GM23338 (cell line): ENCODE measurements at regions not wholly inside any gene's neighbourhood (a gene's known extent, or its start where the extent isn't known, plus 50 kb on each side); places are given as distances from the start of the nearest gene placed in this dataset.

Experiments used
- CREB1 ChIP-seq: fragments of 250-450 bp; sonication (Bioruptor Pico); IDR thresholded peaks from 2 replicates; pipeline ENCODE4 v1.5.0; 2020; ENCODE audit warnings: low read depth, mild to moderate bottlenecking, moderate library complexity
- ETS1 ChIP-seq: IDR thresholded peaks from 2 replicates; pipeline ENCODE4 v1.6.1; 2016; ENCODE audit warnings: antibody characterized with exemption
- EZH2 ChIP-seq: fragments of 200-600 bp; sonication (generic); IDR thresholded peaks from one replicate; pipeline ENCODE4 v1.8.0; 2017; ENCODE audit warnings: antibody characterized with exemption, mild to moderate bottlenecking, low read depth; ENCODE audit not compliant: unreplicated experiment
- EZH2phosphoT487 ChIP-seq: fragments of 200-600 bp; sonication (generic); IDR thresholded peaks from one replicate; pipeline ENCODE4 v1.8.1; 2018; ENCODE audit warnings: antibody characterized with exemption; ENCODE audit not compliant: unreplicated experiment
- JUNB ChIP-seq: IDR thresholded peaks from one replicate; pipeline ENCODE4 v1.6.1; 2016; ENCODE audit warnings: antibody characterized with exemption; ENCODE audit not compliant: unreplicated experiment
- NANOG ChIP-seq: IDR thresholded peaks from 2 replicates; pipeline ENCODE4 v1.6.1; 2016; ENCODE audit warnings: antibody characterized with exemption, borderline replicate concordance
- POLR2AphosphoS5 ChIP-seq: IDR thresholded peaks from 2 replicates; pipeline ENCODE4 v1.6.1; 2016; ENCODE audit warnings: antibody characterized with exemption, low read depth
- REST ChIP-seq: IDR thresholded peaks from one replicate; pipeline ENCODE4 v1.6.1; 2018; ENCODE audit warnings: antibody characterized with exemption; ENCODE audit not compliant: unreplicated experiment
- STAT1 ChIP-seq: IDR thresholded peaks from one replicate; pipeline ENCODE4 v1.6.1; 2016; ENCODE audit warnings: antibody characterized with exemption; ENCODE audit not compliant: unreplicated experiment
- ZNF114 ChIP-seq: fragments of 250-450 bp; sonication (Bioruptor Pico); IDR thresholded peaks from 2 replicates; pipeline ENCODE4 v1.5.0; 2020; ENCODE audit warnings: mild to moderate bottlenecking, moderate library complexity
- ZNF331 ChIP-seq: fragments of 250-450 bp; sonication (Bioruptor Pico); IDR thresholded peaks from 2 replicates; pipeline ENCODE4 v1.5.0; 2020; ENCODE audit warnings: low read depth, mild to moderate bottlenecking, moderate library complexity
- ZNF462 ChIP-seq: fragments of 250-450 bp; sonication (Bioruptor Pico); IDR thresholded peaks from 2 replicates; pipeline ENCODE4 v1.5.0; 2020; ENCODE audit warnings: mild to moderate bottlenecking, moderate library complexity
- TF ChIP-seq, protein P1 (sequence below), 2 experiments: fragments of 200-600 bp in 1 of 2; sonication (generic) in 1 of 2; conservative IDR thresholded peaks; 2 replicates each; pipeline versions ENCODE4 v1.5.1 to v1.6.1; 2016 to 2017; ENCODE audit warnings: antibody characterized with exemption in 2 of 2, low read depth in 2 of 2, mild to moderate bottlenecking in 2 of 2, moderate library complexity in 1 of 2

- TF ChIP-seq, protein P1, sequence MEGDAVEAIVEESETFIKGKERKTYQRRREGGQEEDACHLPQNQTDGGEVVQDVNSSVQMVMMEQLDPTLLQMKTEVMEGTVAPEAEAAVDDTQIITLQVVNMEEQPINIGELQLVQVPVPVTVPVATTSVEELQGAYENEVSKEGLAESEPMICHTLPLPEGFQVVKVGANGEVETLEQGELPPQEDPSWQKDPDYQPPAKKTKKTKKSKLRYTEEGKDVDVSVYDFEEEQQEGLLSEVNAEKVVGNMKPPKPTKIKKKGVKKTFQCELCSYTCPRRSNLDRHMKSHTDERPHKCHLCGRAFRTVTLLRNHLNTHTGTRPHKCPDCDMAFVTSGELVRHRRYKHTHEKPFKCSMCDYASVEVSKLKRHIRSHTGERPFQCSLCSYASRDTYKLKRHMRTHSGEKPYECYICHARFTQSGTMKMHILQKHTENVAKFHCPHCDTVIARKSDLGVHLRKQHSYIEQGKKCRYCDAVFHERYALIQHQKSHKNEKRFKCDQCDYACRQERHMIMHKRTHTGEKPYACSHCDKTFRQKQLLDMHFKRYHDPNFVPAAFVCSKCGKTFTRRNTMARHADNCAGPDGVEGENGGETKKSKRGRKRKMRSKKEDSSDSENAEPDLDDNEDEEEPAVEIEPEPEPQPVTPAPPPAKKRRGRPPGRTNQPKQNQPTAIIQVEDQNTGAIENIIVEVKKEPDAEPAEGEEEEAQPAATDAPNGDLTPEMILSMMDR (conservative IDR thresholded peaks at IDR 0.05; ENCODE audit: low read depth in 2 of 2) = no peak
- TF ChIP-seq REST = no peak
- TF ChIP-seq EZH2 = no peak
- TF ChIP-seq ZNF114 (CRISPR knock-in tag) = no peak
- TF ChIP-seq EZH2phosphoT487 = no peak
- no peak for TF ChIP-seq POLR2AphosphoS5
- TF ChIP-seq JUNB = no peak
- TF ChIP-seq CREB1 (CRISPR knock-in tag) = no peak
- TF ChIP-seq ZNF331 (CRISPR knock-in tag) = no peak
- TF ChIP-seq NANOG = no peak
- TF ChIP-seq ETS1 = no peak
- no peak for TF ChIP-seq STAT1
- no peak for TF ChIP-seq ZNF462 (CRISPR knock-in tag)
Observed at GRCh38 chr6:11460837-11461661, 76.5 kb upstream of the TMEM170B start.
